ENCODE measurements at regions not wholly inside any gene's neighbourhood (a gene's known extent, or its start where the extent isn't known, plus 50 kb on each side); places are given as distances from the start of the nearest gene placed in this dataset.

- TF ChIP-seq CTCF (IDR thresholded peaks at IDR 0.05) (no peak), POLR2AphosphoS5 (IDR thresholded peaks at IDR 0.05) (no peak), POLR2A (IDR thresholded peaks at IDR 0.05) (no peak), EP300 (IDR thresholded peaks at IDR 0.05) (no peak)
Observed at GRCh38 chr20:40771848-40772511, 82.9 kb upstream of the MAFB start.
